ENCODE measurements at regions not wholly inside any gene's neighbourhood (a gene's known extent, or its start where the extent isn't known, plus 50 kb on each side); places are given as distances from the start of the nearest gene placed in this dataset.

- TF ChIP-seq POLR2A (IDR thresholded peaks at IDR 0.05; ENCODE audit: low read length) = no peak
- no peak for TF ChIP-seq GATA1 (IDR thresholded peaks at IDR 0.05; ENCODE audit: low read depth, low read length)
Observed at GRCh38 chrX:20606831-20607230, 340.1 kb upstream of the RPS6KA3 start.
